AG04450 (cell line): ENCODE measurements at regions not wholly inside any gene's neighbourhood (a gene's known extent, or its start where the extent isn't known, plus 50 kb on each side); places are given as distances from the start of the nearest gene placed in this dataset.

Experiments used
- CTCF ChIA-PET: fragments of 300-600, 350-600 bp; formaldehyde crosslinking; extraction: SDS; loops from one replicate; lab custom pipeline; 2022; ENCODE audit warnings: antibody characterized with exemption, inconsistent platforms; lab: Charles Lee
- POLR2A ChIA-PET: fragments of 350-600 bp; formaldehyde crosslinking; extraction: SDS; loops from one replicate; lab custom pipeline; 2021; ENCODE audit warnings: antibody characterized with exemption, inconsistent platforms; lab: Yijun Ruan, JAX
- DNase-seq: peaks from one replicate; pipeline ENCODE4 v3.0.0-alpha.2; 2011; ENCODE audit warnings: low read depth, low spot score
- H3K27ac ChIP-seq: one replicate; pipeline ENCODE4 v1.5.1; 2012; ENCODE audit warnings: low read depth, low read length, control low read depth
- H3K27me3 ChIP-seq: one replicate; pipeline ENCODE4 v1.6.0; 2012; ENCODE audit warnings: low read length; ENCODE audit not compliant: control insufficient read depth, insufficient read depth
- H3K4me3 ChIP-seq: 2 replicates; pipeline ENCODE4 v1.5.1; 2011; ENCODE audit warnings: mild to moderate bottlenecking, low read depth, low read length, control low read depth
- H3K9me3 ChIP-seq: 2 replicates; pipeline ENCODE4 v1.5.1; 2012; ENCODE audit warnings: low read length; ENCODE audit not compliant: control insufficient read depth, insufficient read depth
- CTCF ChIP-seq: IDR thresholded peaks from 2 replicates; pipeline ENCODE4 v1.5.1; 2011; ENCODE audit warnings: low read depth, low read length, control low read depth, inconsistent platforms

GRCh38 chr16:16991711-16992110, 479.0 kb downstream of the XYLT1 start:
- Histone ChIP-seq H3K4me3 (no peak overlapping the region), H3K27ac (no peak overlapping the region), H3K9me3 (no peaks in the 10 kb centered on the region; the same call in 1 of the 2 replicates), H3K27me3 (no peaks in the 10 kb centered on the region)
- TF ChIP-seq CTCF = no peak
- ChIA-PET POLR2A (no interaction called here), CTCF (no interaction called here)
- no peak for DNase-seq

- no peak overlapping the region for H3K4me3 ChIP-seq
- no peak for TF ChIP-seq CTCF
- no peaks in the 10 kb centered on the region; the same call in 1 of the 2 replicates for H3K9me3 ChIP-seq
- POLR2A ChIA-PET = interaction anchor here (0.7 kb wide), 1 partner anchor 10 kb away, joined by 3 read pairs; no protein-coding TSS in a partner anchor
- CTCF ChIA-PET = no interaction called here
- H3K27me3 ChIP-seq = no peaks in the 10 kb centered on the region
- no peak for DNase-seq
- H3K27ac ChIP-seq = no peak overlapping the region
Observed at GRCh38 chr16:16992975-16993765, 477.6 kb downstream of the XYLT1 start.

GRCh38 chr16:16994831-16995230, 475.9 kb downstream of the XYLT1 start:
- no peak for DNase-seq
- H3K9me3 ChIP-seq = peaks cover 4% of the 10 kb centered on the region
- H3K27me3 ChIP-seq = no peaks in the 10 kb centered on the region
- CTCF ChIA-PET = no interaction called here
- POLR2A ChIA-PET = no interaction called here
- no peak overlapping the region for H3K4me3 ChIP-seq
- TF ChIP-seq CTCF = no peak
- no peak overlapping the region for H3K27ac ChIP-seq

GRCh38 chr16:16996827-16997226, 473.9 kb downstream of the XYLT1 start:
- ChIA-PET CTCF (no interaction called here), POLR2A (no interaction called here)
- no peak overlapping the region for H3K27ac ChIP-seq
- H3K27me3 ChIP-seq = no peaks in the 10 kb centered on the region
- TF ChIP-seq CTCF = no peak
- DNase-seq = no peak
- no peak overlapping the region for H3K4me3 ChIP-seq
- peaks cover 4% of the 10 kb centered on the region for H3K9me3 ChIP-seq

- Histone ChIP-seq H3K27me3 (no peaks in the 10 kb centered on the region), H3K27ac (no peak overlapping the region), H3K9me3 (peaks cover 4% of the 10 kb centered on the region), H3K4me3 (no peak overlapping the region)
- POLR2A ChIA-PET = no interaction called here
- no peak for TF ChIP-seq CTCF
- CTCF ChIA-PET = no interaction called here
- DNase-seq = no peak
Observed at GRCh38 chr16:16997349-16997748, 473.4 kb downstream of the XYLT1 start.
